ENCODE measurements at regions not wholly inside any gene's neighbourhood (a gene's known extent, or its start where the extent isn't known, plus 50 kb on each side); places are given as distances from the start of the nearest gene placed in this dataset.

DNA sequence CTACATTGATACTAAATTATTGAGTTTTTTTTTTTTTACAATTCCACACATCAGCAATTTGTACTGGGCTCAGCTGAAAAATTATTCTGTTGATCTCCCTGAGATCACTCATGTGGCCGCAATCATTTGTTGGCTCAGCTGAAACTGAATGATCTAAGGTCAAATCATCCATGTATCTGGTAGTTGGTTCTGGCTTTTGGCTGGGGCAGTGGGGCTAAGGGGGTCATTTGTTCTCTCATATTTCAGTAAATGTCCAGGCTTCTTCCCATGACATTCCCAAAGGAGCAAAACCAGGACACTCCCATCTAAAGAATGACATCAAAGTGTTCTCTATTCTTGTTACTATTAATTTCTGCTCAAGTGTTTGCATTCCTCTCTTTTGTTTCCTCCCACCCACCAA, 806.7 kb upstream of the ADGRL2 start:
- TF ChIP-seq, protein P1, sequence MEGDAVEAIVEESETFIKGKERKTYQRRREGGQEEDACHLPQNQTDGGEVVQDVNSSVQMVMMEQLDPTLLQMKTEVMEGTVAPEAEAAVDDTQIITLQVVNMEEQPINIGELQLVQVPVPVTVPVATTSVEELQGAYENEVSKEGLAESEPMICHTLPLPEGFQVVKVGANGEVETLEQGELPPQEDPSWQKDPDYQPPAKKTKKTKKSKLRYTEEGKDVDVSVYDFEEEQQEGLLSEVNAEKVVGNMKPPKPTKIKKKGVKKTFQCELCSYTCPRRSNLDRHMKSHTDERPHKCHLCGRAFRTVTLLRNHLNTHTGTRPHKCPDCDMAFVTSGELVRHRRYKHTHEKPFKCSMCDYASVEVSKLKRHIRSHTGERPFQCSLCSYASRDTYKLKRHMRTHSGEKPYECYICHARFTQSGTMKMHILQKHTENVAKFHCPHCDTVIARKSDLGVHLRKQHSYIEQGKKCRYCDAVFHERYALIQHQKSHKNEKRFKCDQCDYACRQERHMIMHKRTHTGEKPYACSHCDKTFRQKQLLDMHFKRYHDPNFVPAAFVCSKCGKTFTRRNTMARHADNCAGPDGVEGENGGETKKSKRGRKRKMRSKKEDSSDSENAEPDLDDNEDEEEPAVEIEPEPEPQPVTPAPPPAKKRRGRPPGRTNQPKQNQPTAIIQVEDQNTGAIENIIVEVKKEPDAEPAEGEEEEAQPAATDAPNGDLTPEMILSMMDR (IDR thresholded peaks at IDR 0.05): no peak
- TF ChIP-seq EP300 (IDR thresholded peaks at IDR 0.05) (no peak), POLR2A (IDR thresholded peaks at IDR 0.05; ENCODE audit: low read depth) (no peak), POLR2AphosphoS5 (IDR thresholded peaks at IDR 0.05) (no peak)
